ENCODE measurements at regions not wholly inside any gene's neighbourhood (a gene's known extent, or its start where the extent isn't known, plus 50 kb on each side); places are given as distances from the start of the nearest gene placed in this dataset.

DNA sequence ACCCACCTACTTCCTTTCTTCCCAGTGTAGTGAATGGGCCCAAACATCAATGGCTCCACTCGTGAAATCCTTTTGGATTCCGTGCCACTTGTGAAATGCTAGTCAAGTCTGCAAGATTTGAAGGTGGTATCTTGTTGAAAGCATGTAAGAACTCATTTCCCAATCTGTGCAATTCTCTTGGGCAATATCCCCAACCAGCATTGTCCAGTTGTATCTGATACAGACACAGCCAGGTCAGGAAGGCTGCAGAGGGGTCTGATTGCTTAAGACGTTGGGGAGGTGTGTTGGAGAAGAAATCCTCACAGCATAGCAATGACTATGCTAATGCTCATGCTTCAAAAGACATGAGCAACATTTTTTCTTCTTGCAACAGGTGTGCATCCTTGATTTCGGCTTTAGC is 164.8 kb downstream of the VEGFC start:
- no peak for DNase-seq (ENCODE audit: low read depth in 1 of 2, low spot score in 1 of 2)
- no peaks in the 10 kb centered on the region for H3K27me3 ChIP-seq (ENCODE audit: insufficient read depth, poor library complexity, severe bottlenecking)
- no peak overlapping the region for H3K4me3 ChIP-seq (replicated peaks; ENCODE audit: insufficient read depth, low read length)
- no peak overlapping the region for H3K27ac ChIP-seq (replicated peaks)
- TF ChIP-seq, protein P1, sequence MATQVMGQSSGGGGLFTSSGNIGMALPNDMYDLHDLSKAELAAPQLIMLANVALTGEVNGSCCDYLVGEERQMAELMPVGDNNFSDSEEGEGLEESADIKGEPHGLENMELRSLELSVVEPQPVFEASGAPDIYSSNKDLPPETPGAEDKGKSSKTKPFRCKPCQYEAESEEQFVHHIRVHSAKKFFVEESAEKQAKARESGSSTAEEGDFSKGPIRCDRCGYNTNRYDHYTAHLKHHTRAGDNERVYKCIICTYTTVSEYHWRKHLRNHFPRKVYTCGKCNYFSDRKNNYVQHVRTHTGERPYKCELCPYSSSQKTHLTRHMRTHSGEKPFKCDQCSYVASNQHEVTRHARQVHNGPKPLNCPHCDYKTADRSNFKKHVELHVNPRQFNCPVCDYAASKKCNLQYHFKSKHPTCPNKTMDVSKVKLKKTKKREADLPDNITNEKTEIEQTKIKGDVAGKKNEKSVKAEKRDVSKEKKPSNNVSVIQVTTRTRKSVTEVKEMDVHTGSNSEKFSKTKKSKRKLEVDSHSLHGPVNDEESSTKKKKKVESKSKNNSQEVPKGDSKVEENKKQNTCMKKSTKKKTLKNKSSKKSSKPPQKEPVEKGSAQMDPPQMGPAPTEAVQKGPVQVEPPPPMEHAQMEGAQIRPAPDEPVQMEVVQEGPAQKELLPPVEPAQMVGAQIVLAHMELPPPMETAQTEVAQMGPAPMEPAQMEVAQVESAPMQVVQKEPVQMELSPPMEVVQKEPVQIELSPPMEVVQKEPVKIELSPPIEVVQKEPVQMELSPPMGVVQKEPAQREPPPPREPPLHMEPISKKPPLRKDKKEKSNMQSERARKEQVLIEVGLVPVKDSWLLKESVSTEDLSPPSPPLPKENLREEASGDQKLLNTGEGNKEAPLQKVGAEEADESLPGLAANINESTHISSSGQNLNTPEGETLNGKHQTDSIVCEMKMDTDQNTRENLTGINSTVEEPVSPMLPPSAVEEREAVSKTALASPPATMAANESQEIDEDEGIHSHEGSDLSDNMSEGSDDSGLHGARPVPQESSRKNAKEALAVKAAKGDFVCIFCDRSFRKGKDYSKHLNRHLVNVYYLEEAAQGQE (IDR thresholded peaks at IDR 0.05; ENCODE audit: insufficient replicate concordance, low read depth), result no peak
- no peak for TF ChIP-seq POLR2AphosphoS5 (IDR thresholded peaks at IDR 0.05; ENCODE audit: low read depth)
- no peak for TF ChIP-seq SPI1 (IDR thresholded peaks at IDR 0.05; ENCODE audit: borderline replicate concordance, low read depth)
- TF ChIP-seq, protein P2, sequence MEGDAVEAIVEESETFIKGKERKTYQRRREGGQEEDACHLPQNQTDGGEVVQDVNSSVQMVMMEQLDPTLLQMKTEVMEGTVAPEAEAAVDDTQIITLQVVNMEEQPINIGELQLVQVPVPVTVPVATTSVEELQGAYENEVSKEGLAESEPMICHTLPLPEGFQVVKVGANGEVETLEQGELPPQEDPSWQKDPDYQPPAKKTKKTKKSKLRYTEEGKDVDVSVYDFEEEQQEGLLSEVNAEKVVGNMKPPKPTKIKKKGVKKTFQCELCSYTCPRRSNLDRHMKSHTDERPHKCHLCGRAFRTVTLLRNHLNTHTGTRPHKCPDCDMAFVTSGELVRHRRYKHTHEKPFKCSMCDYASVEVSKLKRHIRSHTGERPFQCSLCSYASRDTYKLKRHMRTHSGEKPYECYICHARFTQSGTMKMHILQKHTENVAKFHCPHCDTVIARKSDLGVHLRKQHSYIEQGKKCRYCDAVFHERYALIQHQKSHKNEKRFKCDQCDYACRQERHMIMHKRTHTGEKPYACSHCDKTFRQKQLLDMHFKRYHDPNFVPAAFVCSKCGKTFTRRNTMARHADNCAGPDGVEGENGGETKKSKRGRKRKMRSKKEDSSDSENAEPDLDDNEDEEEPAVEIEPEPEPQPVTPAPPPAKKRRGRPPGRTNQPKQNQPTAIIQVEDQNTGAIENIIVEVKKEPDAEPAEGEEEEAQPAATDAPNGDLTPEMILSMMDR (IDR thresholded peaks at IDR 0.05; ENCODE audit: insufficient read depth, low read length), result no peak
- no peak for TF ChIP-seq GABPA (IDR thresholded peaks at IDR 0.05; ENCODE audit: low read depth)

DNA sequence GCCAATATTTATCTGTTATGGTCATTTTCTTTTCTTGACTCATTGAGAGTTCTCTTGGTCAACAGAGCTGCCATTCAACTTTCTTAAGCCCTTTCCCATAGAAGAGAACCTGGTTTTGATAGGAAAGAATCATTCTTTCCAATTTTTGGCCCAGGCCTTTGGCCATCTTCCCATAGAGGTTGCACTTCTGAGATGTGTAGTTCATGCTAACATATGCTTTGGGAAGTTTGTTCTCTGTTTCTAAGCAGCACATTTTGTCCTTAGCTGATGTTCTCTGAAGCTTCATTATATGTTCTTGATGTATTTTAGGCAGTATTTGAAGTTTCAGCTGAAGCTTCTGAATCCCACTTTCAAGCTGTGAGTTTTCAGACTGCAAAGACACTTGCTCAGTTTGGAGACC is 161.1 kb downstream of the VEGFC start:
- DNase-seq (ENCODE audit: low read depth in 1 of 2, low spot score in 1 of 2), result no peak
- H3K4me3 ChIP-seq (replicated peaks; ENCODE audit: insufficient read depth, low read length), result no peak overlapping the region
- no peak for TF ChIP-seq SPI1 (IDR thresholded peaks at IDR 0.05; ENCODE audit: borderline replicate concordance, low read depth)
- TF ChIP-seq GABPA (IDR thresholded peaks at IDR 0.05; ENCODE audit: low read depth), result no peak
- TF ChIP-seq POLR2AphosphoS5 (IDR thresholded peaks at IDR 0.05; ENCODE audit: low read depth), result no peak
- TF ChIP-seq, protein P1 (IDR thresholded peaks at IDR 0.05; ENCODE audit: insufficient replicate concordance, low read depth), result no peak
- TF ChIP-seq, protein P2 (IDR thresholded peaks at IDR 0.05; ENCODE audit: insufficient read depth, low read length), result no peak
- H3K27me3 ChIP-seq (ENCODE audit: insufficient read depth, poor library complexity, severe bottlenecking), result no peaks in the 10 kb centered on the region
- no peak overlapping the region for H3K27ac ChIP-seq (replicated peaks)
